Mesodermal cell (in vitro differentiated cells): ENCODE measurements at regions not wholly inside any gene's neighbourhood (a gene's known extent, or its start where the extent isn't known, plus 50 kb on each side); places are given as distances from the start of the nearest gene placed in this dataset.

Experiments
- H3K27ac ChIP-seq: 2 replicates; pipeline ENCODE4 v1.7.0; 2013; ENCODE audit warnings: mild to moderate bottlenecking, low read depth, low read length, moderate library complexity; ENCODE audit not compliant: severe bottlenecking
- H3K36me3 ChIP-seq: 2 replicates; pipeline ENCODE4 v1.7.1; 2013; ENCODE audit warnings: mild to moderate bottlenecking, low read length, moderate library complexity; ENCODE audit not compliant: control insufficient read depth, insufficient read depth
- H3K4me1 ChIP-seq: one replicate; pipeline ENCODE4 v1.7.1; 2013; ENCODE audit warnings: mild to moderate bottlenecking, low read length; ENCODE audit not compliant: insufficient read depth, control insufficient read depth, poor library complexity, severe bottlenecking
- H3K4me3 ChIP-seq: 2 replicates; pipeline ENCODE4 v1.7.0; 2013; ENCODE audit warnings: low read length, control low read depth, mild to moderate bottlenecking; ENCODE audit not compliant: insufficient read depth, poor library complexity, severe bottlenecking; ENCODE audit errors: extremely low read depth
- H3K9me3 ChIP-seq: 2 replicates; pipeline ENCODE4 v1.7.1; 2013; ENCODE audit warnings: mild to moderate bottlenecking, low read length, moderate library complexity; ENCODE audit not compliant: control insufficient read depth
- WGBS, 2 experiments: methylation state at CpG; one replicate each; pipeline ENCODE4 v1.1.5; 2013; ENCODE audit warnings: missing lambda C conversion rate in 2 of 2; ENCODE audit not compliant: insufficient coverage in 2 of 2; 5-methylcytosine and 5-hydroxymethylcytosine counted together

- 91 to 97% methylated on average over 5 to 6 of the region's 9 CpGs for WGBS, 2 experiments
- Histone ChIP-seq H3K36me3 (no peaks in the 10 kb centered on the region), H3K4me3 (no peak overlapping the region), H3K4me1 (no peaks in the 10 kb centered on the region), H3K9me3 (no peaks in the 10 kb centered on the region), H3K27ac (no peak overlapping the region)
These were observed 685.8 kb upstream of the API5 start for GRCh38 chr11:42625757-42626665.

GRCh38 chr11:42631220-42631843 is 680.5 kb upstream of the API5 start:
- Histone ChIP-seq H3K36me3 (no peaks in the 10 kb centered on the region), H3K27ac (no peak overlapping the region), H3K9me3 (no peaks in the 10 kb centered on the region), H3K4me1 (no peaks in the 10 kb centered on the region), H3K4me3 (no peak overlapping the region)
- 0 to 13% methylated on average over 1 of the region's 2 CpGs for WGBS, 2 experiments

- no peak overlapping the region for H3K4me3 ChIP-seq
- H3K27ac ChIP-seq: no peak overlapping the region
- no peaks in the 10 kb centered on the region for H3K9me3 ChIP-seq
- H3K36me3 ChIP-seq: no peaks in the 10 kb centered on the region
- H3K4me1 ChIP-seq: no peaks in the 10 kb centered on the region
- WGBS, 2 experiments: 100% methylated on average over 1 of the region's 1 CpG
These were observed 664.8 kb upstream of the API5 start for GRCh38 chr11:42646959-42647358.

DNA sequence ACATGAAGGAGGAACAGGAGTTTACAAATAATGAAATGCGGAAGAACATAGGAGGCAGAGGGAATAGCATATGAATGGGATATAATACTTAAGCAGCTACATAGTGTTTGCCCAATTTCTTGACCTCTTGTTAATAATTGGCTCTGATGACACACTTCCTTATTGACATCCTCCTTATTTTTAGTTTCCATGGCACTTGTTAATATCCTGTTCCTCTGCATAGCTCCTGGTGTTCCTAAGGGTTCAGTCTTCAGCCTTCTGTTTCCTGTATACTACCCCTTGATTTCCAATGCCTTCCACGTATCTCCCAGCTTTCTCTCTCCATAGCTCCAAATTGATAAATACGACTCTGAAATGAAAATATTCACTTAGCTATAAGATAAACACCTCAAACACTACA is 663.8 kb upstream of the API5 start:
- WGBS, 2 experiments: 78 to 86% methylated on average over 1 to 2 of the region's 3 CpGs
- H3K9me3 ChIP-seq: no peaks in the 10 kb centered on the region
- peak overlapping the region; percentile 16 for H3K27ac ChIP-seq
- H3K4me3 ChIP-seq: no peak overlapping the region
- no peaks in the 10 kb centered on the region for H3K36me3 ChIP-seq
- no peaks in the 10 kb centered on the region for H3K4me1 ChIP-seq

- no peaks in the 10 kb centered on the region for H3K4me1 ChIP-seq
- no peaks in the 10 kb centered on the region for H3K9me3 ChIP-seq
- no peak overlapping the region for H3K27ac ChIP-seq
- no peak overlapping the region for H3K4me3 ChIP-seq
- H3K36me3 ChIP-seq: no peaks in the 10 kb centered on the region
These were observed 660.2 kb upstream of the API5 start for GRCh38 chr11:42651621-42652020.

DNA sequence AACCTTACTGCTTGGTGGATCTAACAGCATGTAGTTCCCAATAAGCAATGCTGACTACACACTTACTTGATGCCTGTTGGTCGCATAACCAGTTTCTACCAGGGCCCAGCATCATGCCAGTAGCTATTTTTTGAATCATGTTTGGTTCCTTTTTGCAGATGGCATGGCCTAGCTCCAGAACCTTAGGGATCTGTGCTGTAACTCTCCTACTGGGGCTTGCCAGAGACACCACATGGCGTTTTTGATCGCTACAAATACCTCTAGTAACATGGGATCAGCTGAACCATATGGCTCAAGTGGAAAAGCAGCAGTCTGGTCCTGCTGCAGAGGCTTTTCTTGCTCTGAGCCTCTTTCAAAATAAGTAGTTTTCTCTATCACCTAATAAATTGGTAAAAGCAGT is 654.6 kb upstream of the API5 start:
- H3K4me3 ChIP-seq: no peak overlapping the region
- no peak overlapping the region for H3K27ac ChIP-seq
- H3K9me3 ChIP-seq: no peaks in the 10 kb centered on the region
- H3K4me1 ChIP-seq: no peaks in the 10 kb centered on the region
- WGBS, 2 experiments: 78 to 83% methylated on average over 3 of the region's 3 CpGs
- H3K36me3 ChIP-seq: no peaks in the 10 kb centered on the region

DNA sequence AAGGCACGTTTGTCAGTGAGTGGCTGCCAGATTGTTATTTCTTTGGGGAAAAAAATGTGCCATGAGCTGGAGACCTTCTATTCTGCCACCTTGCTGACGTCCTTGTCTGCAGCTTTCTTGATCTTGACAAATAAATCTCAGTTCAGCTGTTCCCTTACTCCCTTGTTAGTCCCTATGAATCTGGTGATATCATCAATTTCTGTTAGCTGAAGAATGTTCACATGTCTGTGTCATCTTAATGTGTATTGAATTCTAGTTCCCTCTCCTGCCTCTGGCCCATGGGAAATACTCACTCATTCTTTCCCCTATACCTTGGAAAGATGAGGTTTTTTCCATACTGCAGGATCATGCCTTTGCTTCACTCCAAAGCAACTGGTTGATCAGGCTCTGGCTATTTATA is 649.9 kb upstream of the API5 start:
- Histone ChIP-seq H3K27ac (no peak overlapping the region), H3K36me3 (no peaks in the 10 kb centered on the region), H3K4me3 (no peak overlapping the region), H3K4me1 (no peaks in the 10 kb centered on the region), H3K9me3 (no peaks in the 10 kb centered on the region)
- 100% methylated on average over 1 of the region's 2 CpGs; no CpG with 5 or more reads in 1 of the 2 experiments for WGBS, 2 experiments

DNA sequence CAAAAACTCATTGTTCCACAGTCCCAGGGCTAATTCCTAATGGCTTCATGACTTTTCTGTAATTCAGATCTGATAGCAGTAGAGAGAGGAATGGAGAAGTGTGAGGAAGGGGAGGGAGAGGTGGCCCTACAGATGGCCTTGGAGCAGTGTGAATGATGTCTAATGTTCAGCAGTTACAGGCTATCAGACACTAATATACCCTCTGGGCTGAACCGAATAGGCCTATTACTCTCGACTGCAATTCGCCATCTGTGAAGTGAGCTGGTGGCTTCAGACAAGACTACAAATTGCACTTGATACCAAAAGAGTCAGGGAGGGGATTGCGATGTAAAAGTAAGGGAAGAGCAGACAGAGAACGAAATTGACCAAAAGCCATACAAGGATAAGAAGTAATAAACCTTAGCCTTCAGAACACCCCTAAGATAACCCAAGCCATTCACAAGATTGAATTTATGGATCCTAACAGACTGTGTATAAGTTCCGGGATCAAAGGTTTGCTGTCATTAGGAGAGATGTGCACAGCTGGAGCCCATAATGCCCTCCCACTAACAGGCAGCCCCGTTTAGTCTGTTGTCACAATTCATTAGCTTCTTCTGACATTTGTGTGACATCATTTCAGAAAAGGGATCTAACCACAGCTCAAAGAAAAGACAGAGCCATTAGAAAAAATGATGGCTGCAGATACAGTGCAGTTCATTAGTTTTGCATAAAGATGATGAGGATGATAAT is 642.4 kb upstream of the API5 start:
- no peaks in the 10 kb centered on the region for H3K36me3 ChIP-seq
- no peak overlapping the region for H3K27ac ChIP-seq
- H3K4me1 ChIP-seq: no peaks in the 10 kb centered on the region
- no peak overlapping the region for H3K4me3 ChIP-seq
- 83% methylated on average over 2 of the region's 7 CpGs; no CpG with 5 or more reads in 1 of the 2 experiments for WGBS, 2 experiments
- H3K9me3 ChIP-seq: no peaks in the 10 kb centered on the region

GRCh38 chr11:42674436-42674835 is 637.4 kb upstream of the API5 start:
- no peak overlapping the region for H3K4me3 ChIP-seq
- no peaks in the 10 kb centered on the region for H3K36me3 ChIP-seq
- 90% methylated on average over 2 of the region's 2 CpGs; no CpG with 5 or more reads in 1 of the 2 experiments for WGBS, 2 experiments
- H3K27ac ChIP-seq: no peak overlapping the region
- H3K4me1 ChIP-seq: no peaks in the 10 kb centered on the region
- H3K9me3 ChIP-seq: no peaks in the 10 kb centered on the region

DNA sequence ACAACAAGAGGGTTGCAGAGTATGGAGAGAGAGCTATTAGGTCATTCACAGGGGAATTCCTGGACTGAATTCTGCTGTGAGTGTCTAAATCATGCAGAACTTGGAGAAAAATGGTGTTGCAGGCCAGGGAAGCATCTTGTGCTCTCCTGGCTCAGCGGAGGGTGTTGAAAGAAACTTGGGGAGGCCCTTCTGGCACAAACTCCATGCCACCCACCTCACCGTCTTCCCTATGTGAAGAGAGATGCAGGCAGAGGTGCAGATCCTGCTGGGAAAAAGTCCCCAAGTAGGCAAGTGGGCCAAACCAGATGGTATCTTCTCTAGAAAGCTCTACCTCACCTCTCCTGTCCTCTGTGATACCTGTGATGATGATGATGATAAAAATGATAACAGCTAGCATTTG is 604.3 kb upstream of the API5 start:
- H3K27ac ChIP-seq: no peak overlapping the region
- no peaks in the 10 kb centered on the region for H3K9me3 ChIP-seq
- H3K4me1 ChIP-seq: no peaks in the 10 kb centered on the region
- no peak overlapping the region for H3K4me3 ChIP-seq
- H3K36me3 ChIP-seq: no peaks in the 10 kb centered on the region
- WGBS, 2 experiments: no CpG with 5 or more reads among the region's 2 CpGs
